DMS114 treated with DMSO at 0.1 percent for 48 hours (cell line): ENCODE measurements at regions not wholly inside any gene's neighbourhood (a gene's known extent, or its start where the extent isn't known, plus 50 kb on each side); places are given as distances from the start of the nearest gene placed in this dataset.

Experiments used
- DNase-seq: peaks from one replicate; lab custom pipeline; 2025; ENCODE audit not compliant: unreplicated experiment; lab: John Stamatoyannopoulos, UW

DNA sequence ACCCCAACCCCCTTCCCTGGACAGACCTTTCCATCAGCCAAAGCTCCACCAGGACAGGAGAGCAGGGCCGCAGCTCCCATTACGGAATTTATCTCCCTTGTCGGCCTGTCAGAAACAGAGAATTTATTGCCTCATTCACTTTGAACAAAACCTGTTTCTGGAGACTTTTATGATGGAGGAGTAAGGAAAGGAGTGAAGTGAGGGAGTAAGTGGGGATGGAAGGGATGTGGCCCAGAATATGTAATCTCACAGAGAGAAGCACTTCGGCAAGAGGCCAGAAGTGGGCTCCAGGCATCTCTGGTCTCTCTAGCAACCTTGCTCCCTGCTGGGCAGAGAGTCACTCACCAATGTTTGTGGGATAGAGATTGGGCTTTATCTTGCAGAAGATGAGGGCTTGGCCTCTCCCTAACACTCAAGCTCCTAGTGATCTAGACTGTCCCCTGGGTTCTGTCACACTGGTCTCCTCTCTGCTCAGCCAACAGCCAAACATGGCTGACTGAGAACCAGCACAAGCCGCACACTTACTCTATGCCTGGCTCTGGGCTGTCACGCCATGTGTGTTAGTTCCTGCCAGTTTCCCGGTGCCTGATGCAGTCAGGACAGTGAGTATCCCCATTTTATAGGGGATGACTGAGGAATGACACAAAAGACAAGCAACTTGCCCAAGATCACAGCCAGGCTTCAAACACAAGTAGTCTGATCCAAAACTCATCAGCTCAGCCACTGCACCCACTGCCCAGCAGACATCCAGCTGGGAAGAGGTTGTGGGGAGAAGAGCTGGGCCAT lies 149.4 kb upstream of the ZMIZ1 start:
- DNase-seq = no peak

DNA sequence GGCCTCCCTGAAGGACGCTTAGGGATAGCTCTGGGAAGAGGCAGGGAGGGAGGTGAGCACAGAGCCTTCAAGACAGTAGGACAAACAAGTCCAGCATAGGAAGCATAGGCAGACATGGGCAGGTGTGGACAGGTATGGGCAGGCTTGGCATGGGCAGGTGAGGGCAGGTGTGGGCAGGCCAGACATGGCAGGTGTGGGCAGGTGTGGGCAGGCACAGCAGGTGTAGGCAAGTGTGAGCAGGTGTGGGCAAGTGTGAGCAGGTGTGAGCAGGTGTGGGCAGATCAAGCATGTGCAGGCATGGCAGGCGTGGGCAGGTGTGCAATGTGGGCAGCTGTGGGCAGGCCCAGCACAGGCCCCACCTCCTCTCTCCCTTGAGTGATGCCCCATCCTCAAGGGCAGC lies 148.8 kb upstream of the ZMIZ1 start:
- DNase-seq = no peak

GRCh38 chr10:78921895-78922294 lies 146.9 kb upstream of the ZMIZ1 start:
- no peak for DNase-seq

GRCh38 chr10:78923647-78924318 lies 145.0 kb upstream of the ZMIZ1 start:
- no peak for DNase-seq

DNA sequence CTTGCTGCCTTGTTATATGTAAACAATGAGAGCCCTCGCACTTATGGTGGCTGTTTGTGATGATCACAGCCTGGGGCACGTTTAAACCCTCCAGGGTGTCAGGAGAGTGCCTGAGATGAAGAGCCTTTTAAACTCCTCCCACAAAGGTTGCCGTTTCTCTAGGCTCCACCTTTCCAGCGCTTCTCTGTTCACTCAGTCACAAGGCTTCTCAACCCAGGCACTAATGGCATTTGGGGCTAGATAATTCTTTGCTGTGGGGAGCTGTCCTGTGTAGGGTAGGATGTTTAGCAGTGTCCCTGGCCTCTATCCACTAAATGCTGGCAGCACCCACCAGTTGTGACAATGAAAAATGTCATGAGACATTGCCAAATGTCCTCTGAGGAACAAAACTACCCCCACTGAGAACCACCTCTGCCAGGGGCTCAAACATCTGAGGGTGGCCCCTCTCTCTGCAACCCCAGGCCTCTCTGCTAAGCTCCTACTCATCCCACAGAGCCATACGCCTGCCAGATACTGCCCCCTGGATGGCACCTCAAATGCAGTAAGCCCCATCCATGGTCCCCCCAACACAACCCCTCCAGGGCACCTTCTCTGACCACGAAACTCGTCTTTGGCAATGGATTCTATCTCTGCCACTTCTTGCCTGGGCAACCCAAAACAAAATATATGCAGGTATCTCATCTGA lies 144.3 kb upstream of the ZMIZ1 start:
- DNase-seq = no peak

- no peak for DNase-seq
Measured at GRCh38 chr10:78925275-78925674, 143.5 kb upstream of the ZMIZ1 start.

DNA sequence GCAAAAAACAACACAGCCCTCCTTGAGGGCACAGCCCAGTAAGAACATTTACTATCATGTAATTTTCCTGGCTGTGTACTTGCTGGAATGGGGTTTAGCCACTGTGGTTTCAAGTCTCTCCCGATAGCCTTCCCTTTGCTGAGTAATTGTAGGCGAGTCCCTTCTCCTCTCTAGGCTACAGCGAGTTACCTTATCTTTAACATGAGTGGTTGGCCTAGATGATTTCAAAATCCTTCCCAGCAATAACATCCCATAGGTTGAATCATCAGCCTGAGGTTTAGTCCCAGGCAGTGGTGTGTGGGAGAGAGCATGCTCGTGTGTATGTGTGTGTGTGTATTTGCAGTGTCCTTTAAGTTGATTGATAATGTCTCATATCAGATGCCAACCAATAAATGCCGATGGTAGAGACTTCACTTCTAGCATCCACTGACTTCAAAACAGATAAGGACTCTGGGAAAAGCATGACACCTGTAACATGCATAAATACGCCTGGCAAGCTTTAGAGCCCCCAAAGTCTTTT lies 142.9 kb upstream of the ZMIZ1 start:
- no peak for DNase-seq

GRCh38 chr10:78927257-78927995 lies 141.3 kb upstream of the ZMIZ1 start:
- DNase-seq = no peak

DNA sequence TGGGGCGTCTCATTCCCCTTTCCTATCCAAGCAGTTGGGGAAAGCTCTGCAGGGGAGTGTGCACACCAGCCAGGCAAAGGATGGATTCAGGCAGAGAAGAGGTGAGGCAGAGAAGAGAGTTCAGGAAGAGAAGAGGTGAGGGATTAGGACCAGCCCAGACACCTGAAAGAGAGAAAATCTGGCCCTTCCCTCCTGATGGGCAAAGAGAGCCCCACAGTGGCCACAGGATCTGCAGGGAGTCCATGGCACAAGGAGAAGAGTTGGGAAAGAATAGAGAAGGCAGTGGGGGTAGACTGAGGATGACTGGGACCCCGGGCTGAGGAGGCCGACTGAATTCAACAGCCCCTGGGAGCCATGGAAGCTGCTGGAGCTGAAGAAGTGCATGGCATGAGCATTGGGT lies 140.4 kb upstream of the ZMIZ1 start:
- no peak for DNase-seq

DNA sequence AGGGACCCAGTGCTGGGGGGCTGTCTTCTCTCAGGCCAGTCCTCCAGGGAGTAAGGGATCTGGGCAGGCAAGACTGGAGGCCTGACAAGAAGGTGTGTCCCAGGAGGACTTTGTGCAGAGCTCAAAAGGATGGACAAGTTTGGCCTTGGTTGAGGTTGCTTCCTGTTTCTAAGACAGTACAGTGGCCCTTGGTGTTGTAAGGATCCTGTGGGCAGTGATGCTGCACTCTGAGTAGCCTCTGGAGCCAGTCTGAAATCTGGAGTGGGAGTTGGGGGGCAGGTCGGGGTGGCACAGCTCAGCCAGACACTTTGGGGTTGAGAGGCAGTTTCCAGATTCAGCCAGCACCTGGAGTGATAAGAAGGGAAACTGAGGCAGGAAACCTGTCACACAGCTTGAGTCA lies 139.2 kb upstream of the ZMIZ1 start:
- no peak for DNase-seq

GRCh38 chr10:78931321-78932053 lies 137.3 kb upstream of the ZMIZ1 start:
- no peak for DNase-seq

GRCh38 chr10:78932054-78932386 lies 136.7 kb upstream of the ZMIZ1 start:
- no peak for DNase-seq

GRCh38 chr10:78932861-78933260 lies 135.9 kb upstream of the ZMIZ1 start:
- no peak for DNase-seq

- DNase-seq = no peak
Measured at GRCh38 chr10:78933828-78934531, 134.8 kb upstream of the ZMIZ1 start.

- no peak for DNase-seq
Measured at GRCh38 chr10:78934532-78934898, 134.3 kb upstream of the ZMIZ1 start.

DNA sequence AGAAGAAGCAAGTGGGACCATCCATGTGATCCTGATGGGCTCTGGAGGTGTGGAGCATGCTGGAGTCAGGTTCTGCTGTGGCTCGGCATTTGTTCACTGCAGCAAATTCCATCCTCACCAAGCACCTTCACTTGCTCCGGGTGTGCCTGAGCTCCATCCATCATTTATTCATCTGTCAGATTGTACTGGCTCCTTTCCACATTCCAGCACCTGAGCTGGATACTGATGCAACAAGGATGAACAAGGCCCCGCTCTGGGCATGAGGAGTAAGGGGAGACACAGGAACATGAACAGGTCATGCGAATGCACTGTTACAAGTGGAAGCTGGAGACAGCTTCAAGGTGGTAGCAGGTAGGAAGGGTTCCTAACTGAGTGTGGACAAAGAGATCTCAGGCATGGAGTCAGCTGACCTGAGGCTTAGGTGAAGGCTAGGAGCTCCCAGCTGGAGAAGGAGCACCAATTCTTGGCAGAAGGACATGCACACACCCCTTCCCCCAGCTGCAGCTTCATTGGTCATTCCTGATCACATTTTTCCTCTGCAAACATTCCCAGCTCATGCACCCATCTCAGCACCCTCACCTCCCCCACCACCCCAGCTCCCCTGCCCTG lies 133.7 kb upstream of the ZMIZ1 start:
- no peak for DNase-seq

DNA sequence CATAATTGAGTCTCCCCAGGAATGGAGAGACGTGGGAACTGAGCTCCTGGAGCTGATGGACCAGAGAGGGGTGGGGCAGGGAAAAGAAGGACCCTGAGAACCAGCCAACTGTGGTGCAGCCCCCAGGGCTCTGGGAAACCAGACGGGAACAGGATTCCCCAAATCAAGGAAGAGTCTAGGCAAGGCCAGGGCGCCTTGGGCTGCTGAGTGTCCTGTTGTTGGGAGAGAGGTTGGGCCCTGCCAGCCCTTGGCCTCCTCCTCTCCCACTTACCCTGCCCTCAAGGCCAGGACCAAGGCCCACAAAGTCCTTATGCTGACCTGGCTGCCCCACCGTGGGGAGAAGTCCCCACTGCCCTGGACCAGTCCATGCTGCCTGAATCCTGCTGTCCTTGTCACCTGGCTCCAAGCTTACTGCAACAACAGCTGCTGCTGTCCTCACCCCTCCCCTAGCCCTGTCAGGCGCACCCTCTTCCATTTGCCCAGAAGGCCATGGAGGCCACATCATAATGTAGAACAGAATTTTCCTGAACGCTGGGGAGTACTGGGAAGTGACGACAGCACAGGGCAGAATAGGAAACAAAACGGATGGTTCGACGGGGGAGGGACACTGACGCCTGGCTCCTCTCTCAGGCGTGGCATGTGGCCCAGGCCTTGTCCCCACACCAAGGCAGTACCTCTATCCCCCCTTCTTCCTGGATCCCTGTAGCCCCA lies 132.9 kb upstream of the ZMIZ1 start:
- DNase-seq = no peak

- DNase-seq = no peak
Measured at GRCh38 chr10:78936412-78937342, 132.1 kb upstream of the ZMIZ1 start.
